GM19397 (cell line): ENCODE measurements at regions not wholly inside any gene's neighbourhood (a gene's known extent, or its start where the extent isn't known, plus 50 kb on each side); places are given as distances from the start of the nearest gene placed in this dataset.
"Not testable (repeated sequence)": the region's sequence is repeated elsewhere in the genome, so short reads cannot be mapped to it uniquely, and the experiment has no call there.

ENCODE experiments used
- ATAC-seq: cut with Tn5 transposase; IDR thresholded peaks from one replicate; pipeline ENCODE4 v1.9.1; 2021; ENCODE audit warnings: mild to moderate bottlenecking, moderate library complexity; ENCODE audit not compliant: unreplicated experiment

- no peak for ATAC-seq
Measured at GRCh38 chr10:33715303-33715975, 381.0 kb upstream of the NRP1 start.

GRCh38 chr10:33712825-33713224, 378.4 kb upstream of the NRP1 start:
- no peak for ATAC-seq

- ATAC-seq, result no peak
Measured at GRCh38 chr10:33710006-33710405, 375.5 kb upstream of the NRP1 start.

GRCh38 chr10:33709008-33709753, 374.7 kb upstream of the NRP1 start:
- ATAC-seq, result no peak

GRCh38 chr10:33708561-33708960, 374.1 kb upstream of the NRP1 start:
- ATAC-seq, result no peak

GRCh38 chr10:33706746-33707145, 372.3 kb upstream of the NRP1 start:
- no peak for ATAC-seq

GRCh38 chr10:33706191-33706590, 371.7 kb upstream of the NRP1 start:
- no peak for ATAC-seq

- ATAC-seq, result no peak
Measured at GRCh38 chr10:33704214-33704830, 369.9 kb upstream of the NRP1 start.

- ATAC-seq, result no peak
Measured at GRCh38 chr10:33703501-33704213, 369.2 kb upstream of the NRP1 start.

GRCh38 chr10:33698033-33698432, 363.6 kb upstream of the NRP1 start:
- no peak for ATAC-seq

- ATAC-seq, result no peak
Measured at GRCh38 chr10:33697016-33697415, 362.5 kb upstream of the NRP1 start.

- no peak for ATAC-seq
Measured at GRCh38 chr10:33695536-33695935, 361.1 kb upstream of the NRP1 start.

GRCh38 chr10:33690536-33690935, 356.1 kb upstream of the NRP1 start:
- not testable (repeated sequence) for ATAC-seq

GRCh38 chr10:33688506-33688905, 354.0 kb upstream of the NRP1 start:
- ATAC-seq, result no peak

- no peak for ATAC-seq
Measured at GRCh38 chr10:33684211-33684611, 349.7 kb upstream of the NRP1 start.

GRCh38 chr10:33681595-33681994, 347.1 kb upstream of the NRP1 start:
- ATAC-seq, result no peak

- ATAC-seq, result no peak
Measured at GRCh38 chr10:33680036-33680435, 345.6 kb upstream of the NRP1 start.

- no peak for ATAC-seq
Measured at GRCh38 chr10:33676606-33677339, 342.3 kb upstream of the NRP1 start.

- ATAC-seq, result no peak
Measured at GRCh38 chr10:33674986-33675599, 340.6 kb upstream of the NRP1 start.

- ATAC-seq, result no peak
Measured at GRCh38 chr10:33674491-33674890, 340.0 kb upstream of the NRP1 start.
